GM23338 (cell line): ENCODE measurements at regions not wholly inside any gene's neighbourhood (a gene's known extent, or its start where the extent isn't known, plus 50 kb on each side); places are given as distances from the start of the nearest gene placed in this dataset.
A peak's percentile ranks its signal among the peaks of the same experiment; 100 is the strongest.

ENCODE experiments used
- ATAC-seq: fragments of 200-7000 bp; cut with Tn5 transposase; 3 replicates; pipeline ENCODE4 v1.9.1; 2020
- DNase-seq: peaks from one replicate; pipeline ENCODE4 v3.0.0-alpha.2; 2015; ENCODE audit warnings: low spot score
- H2AFZ ChIP-seq: fragments of 200-600 bp; sonication (generic); 2 replicates; pipeline ENCODE4 v1.8.0; 2016; ENCODE audit warnings: antibody characterized with exemption, mild to moderate bottlenecking, moderate library complexity
- H3F3A ChIP-seq: fragments of 200-600 bp; sonication (generic); replicated peaks from 2 replicates; pipeline ENCODE4 v1.8.0; 2017; ENCODE audit warnings: antibody characterized with exemption, mixed run types, low read depth
- H3K27ac ChIP-seq: fragments of 200-600 bp; sonication (generic); 2 replicates; pipeline ENCODE4 v1.6.1; 2016; ENCODE audit warnings: low read depth
- H3K27me3 ChIP-seq: fragments of 200-600 bp; sonication (generic); 2 replicates; pipeline ENCODE4 v1.8.0; 2016; ENCODE audit warnings: mild to moderate bottlenecking, mixed run types, moderate library complexity; ENCODE audit not compliant: insufficient read depth
- H3K36me3 ChIP-seq: fragments of 200-600 bp; sonication (generic); 2 replicates; pipeline ENCODE4 v1.8.0; 2016; ENCODE audit warnings: mild to moderate bottlenecking; ENCODE audit not compliant: insufficient read depth
- H3K4me1 ChIP-seq: fragments of 200-600 bp; sonication (generic); 2 replicates; pipeline ENCODE4 v1.8.0; 2016; ENCODE audit warnings: mild to moderate bottlenecking, moderate library complexity; ENCODE audit not compliant: insufficient read depth
- H3K4me2 ChIP-seq: fragments of 200-600 bp; sonication (generic); 2 replicates; pipeline ENCODE4 v1.7.1; 2017; ENCODE audit warnings: mixed run types
- H3K4me3 ChIP-seq: fragments of 200-600 bp; sonication (generic); 2 replicates; pipeline ENCODE4 v1.6.1; 2016; ENCODE audit warnings: mixed run types
- H3K79me2 ChIP-seq: fragments of 200-600 bp; sonication (generic); replicated peaks from 2 replicates; pipeline ENCODE4 v1.8.0; 2017; ENCODE audit warnings: mild to moderate bottlenecking; ENCODE audit not compliant: insufficient read depth
- H3K9me2 ChIP-seq: fragments of 200-600 bp; sonication (generic); 2 replicates; pipeline ENCODE4 v1.8.0; 2017; ENCODE audit not compliant: insufficient read depth
- H4K20me1 ChIP-seq: fragments of 200-600 bp; sonication (generic); replicated peaks from 2 replicates; pipeline ENCODE4 v1.8.0; 2017; ENCODE audit warnings: mild to moderate bottlenecking; ENCODE audit not compliant: insufficient read depth
- H3K27ac Mint-ChIP-seq: 2 replicates; pipeline ENCODE4 v1.8.0; 2020; ENCODE audit warnings: inconsistent platforms, mild to moderate bottlenecking, moderate library complexity, mixed read lengths
- H3K27me3 Mint-ChIP-seq: 3 replicates; pipeline ENCODE4 v1.8.0; 2022; ENCODE audit warnings: low read depth, mild to moderate bottlenecking, moderate library complexity, mixed read lengths, inconsistent platforms; ENCODE audit not compliant: insufficient read depth, poor library complexity
- H3K36me3 Mint-ChIP-seq: 3 replicates; pipeline ENCODE4 v1.8.0; 2021; ENCODE audit warnings: low read depth, mild to moderate bottlenecking, inconsistent platforms, moderate library complexity, mixed read lengths
- H3K4me1 Mint-ChIP-seq: 3 replicates; pipeline ENCODE4 v1.8.0; 2020; ENCODE audit warnings: mild to moderate bottlenecking, inconsistent platforms, mixed read lengths
- H3K4me3 Mint-ChIP-seq: 3 replicates; pipeline ENCODE4 v1.8.0; 2021; ENCODE audit warnings: moderate library complexity, mild to moderate bottlenecking, inconsistent platforms, mixed read lengths
- H3K9me3 Mint-ChIP-seq: 3 replicates; pipeline ENCODE4 v1.8.0; 2020; ENCODE audit warnings: moderate library complexity, mild to moderate bottlenecking, inconsistent platforms, mixed read lengths
- CREB1 ChIP-seq: fragments of 250-450 bp; sonication (Bioruptor Pico); IDR thresholded peaks from 2 replicates; pipeline ENCODE4 v1.5.0; 2020; ENCODE audit warnings: low read depth, mild to moderate bottlenecking, moderate library complexity
- CTCF ChIP-seq, 2 experiments: fragments of 200-600 bp in 1 of 2; sonication (generic) in 1 of 2; conservative IDR thresholded peaks; 2 replicates each; pipeline versions ENCODE4 v1.5.1 to v1.6.1; 2016 to 2017; ENCODE audit warnings: antibody characterized with exemption in 2 of 2, low read depth in 2 of 2, mild to moderate bottlenecking in 2 of 2, moderate library complexity in 1 of 2
- EZH2phosphoT487 ChIP-seq: fragments of 200-600 bp; sonication (generic); IDR thresholded peaks from one replicate; pipeline ENCODE4 v1.8.1; 2018; ENCODE audit warnings: antibody characterized with exemption; ENCODE audit not compliant: unreplicated experiment
- POLR2AphosphoS5 ChIP-seq: IDR thresholded peaks from 2 replicates; pipeline ENCODE4 v1.6.1; 2016; ENCODE audit warnings: antibody characterized with exemption, low read depth
- STAT1 ChIP-seq: IDR thresholded peaks from one replicate; pipeline ENCODE4 v1.6.1; 2016; ENCODE audit warnings: antibody characterized with exemption; ENCODE audit not compliant: unreplicated experiment
- ZNF114 ChIP-seq: fragments of 250-450 bp; sonication (Bioruptor Pico); IDR thresholded peaks from 2 replicates; pipeline ENCODE4 v1.5.0; 2020; ENCODE audit warnings: mild to moderate bottlenecking, moderate library complexity
- ZNF331 ChIP-seq: fragments of 250-450 bp; sonication (Bioruptor Pico); IDR thresholded peaks from 2 replicates; pipeline ENCODE4 v1.5.0; 2020; ENCODE audit warnings: low read depth, mild to moderate bottlenecking, moderate library complexity
- ZNF462 ChIP-seq: fragments of 250-450 bp; sonication (Bioruptor Pico); IDR thresholded peaks from 2 replicates; pipeline ENCODE4 v1.5.0; 2020; ENCODE audit warnings: mild to moderate bottlenecking, moderate library complexity

GRCh38 chr5:38734353-38734752 is 111.5 kb upstream of the OSMR start:
- H3F3A ChIP-seq, result no peaks in the 10 kb centered on the region
- H3K4me3 ChIP-seq, result no peak overlapping the region
- no peaks in the 10 kb centered on the region for H3K4me1 ChIP-seq
- Mint-ChIP-seq H3K4me1 (peaks cover 4% of the 10 kb centered on the region; the same call in 2 of the 3 replicates), H3K36me3 (no peaks in the 10 kb centered on the region), H3K27ac (no peak overlapping the region), H3K4me3 (no peak overlapping the region), H3K27me3 (no peaks in the 10 kb centered on the region), H3K9me3 (no peaks in the 10 kb centered on the region)
- no peaks in the 10 kb centered on the region for H3K27me3 ChIP-seq
- H3K79me2 ChIP-seq, result no peaks in the 10 kb centered on the region
- H3K27ac ChIP-seq, result no peak overlapping the region
- TF ChIP-seq CTCF (conservative IDR thresholded peaks at IDR 0.05; ENCODE audit: low read depth in 2 of 2), result peak; percentile 63 to 84
- peak; percentile 76 for TF ChIP-seq ZNF462 (CRISPR knock-in tag)
- no peak for TF ChIP-seq POLR2AphosphoS5
- no peaks in the 10 kb centered on the region for H3K36me3 ChIP-seq
- no peaks in the 10 kb centered on the region for H4K20me1 ChIP-seq
- no peak overlapping the region for H3K4me2 ChIP-seq
- peak overlapping the region; percentile 3; the same call in 1 of the 2 replicates for H2AFZ ChIP-seq
- DNase-seq (peak; percentile 84), ATAC-seq (peak; percentile 98)
- H3K9me2 ChIP-seq, result peaks cover 13% of the 10 kb centered on the region

- Mint-ChIP-seq H3K4me1 (peaks cover 4% of the 10 kb centered on the region; the same call in 2 of the 3 replicates), H3K27ac (no peak overlapping the region), H3K4me3 (no peak overlapping the region), H3K9me3 (no peaks in the 10 kb centered on the region), H3K36me3 (no peaks in the 10 kb centered on the region), H3K27me3 (no peaks in the 10 kb centered on the region)
- Histone ChIP-seq H4K20me1 (no peaks in the 10 kb centered on the region), H3K27ac (no peak overlapping the region), H3K4me1 (no peaks in the 10 kb centered on the region), H3K27me3 (no peaks in the 10 kb centered on the region), H3K4me2 (no peak overlapping the region), H3K4me3 (no peak overlapping the region), H3F3A (no peaks in the 10 kb centered on the region), H2AFZ (0 out of 2 replicates have a peak overlapping the region, but pooled peaks have one; percentile 8), H3K9me2 (peaks cover 13% of the 10 kb centered on the region), H3K36me3 (peaks cover 2% of the 10 kb centered on the region; the same call in 1 of the 2 replicates), H3K79me2 (no peaks in the 10 kb centered on the region)
- ATAC-seq (no peak), DNase-seq (no peak)
- TF ChIP-seq CTCF (conservative IDR thresholded peaks at IDR 0.05; ENCODE audit: low read depth in 2 of 2) (no peak), EZH2phosphoT487 (no peak), ZNF331 (CRISPR knock-in tag) (no peak), CREB1 (CRISPR knock-in tag) (no peak), ZNF114 (CRISPR knock-in tag) (no peak), STAT1 (no peak)
These were observed 109.7 kb upstream of the OSMR start for GRCh38 chr5:38736089-38736488.
